Heart left ventricle (tissue), 16 donors: ENCODE measurements at regions not wholly inside any gene's neighbourhood (a gene's known extent, or its start where the extent isn't known, plus 50 kb on each side); places are given as distances from the start of the nearest gene placed in this dataset.

Experiments
- ATAC-seq, 4 donors: fragments of 200-7000 bp; cut with Tn5 transposase; one replicate each; pipeline ENCODE4 v1.9.1; 2020 to 2022; ENCODE audit warnings: moderate library complexity in 4 of 4, mild to moderate bottlenecking in 3 of 4, moderate number of reproducible peaks in 1 of 4
- DNase-seq, 5 donors: peaks; one replicate each; pipeline ENCODE4 v3.0.0-alpha.2; 2020
- H3K27ac ChIP-seq, 12 donors: fragments of 200-600 bp; sonication (generic) in 4 of 12; one replicate each; pipeline versions ENCODE4 v1.5.0 to v1.8.0; 2016 to 2022; ENCODE audit warnings: mild to moderate bottlenecking in 2 of 12
- H3K27me3 ChIP-seq, 9 donors: fragments of 200-600 bp; sonication (generic) in 2 of 9; one replicate each; pipeline versions ENCODE4 v1.5.1 to v1.8.0; 2016 to 2022; ENCODE audit warnings: mild to moderate bottlenecking in 3 of 9
- H3K36me3 ChIP-seq, 9 donors: fragments of 200-600 bp; sonication (generic) in 2 of 9; one replicate each; pipeline versions ENCODE4 v1.5.0 to v1.8.0; 2018 to 2022; ENCODE audit warnings: mild to moderate bottlenecking in 2 of 9
- H3K4me1 ChIP-seq, 12 donors: fragments of 200-600 bp; sonication (generic) in 4 of 12; one replicate each; pipeline versions ENCODE4 v1.5.0 to v1.8.0; 2016 to 2022; ENCODE audit warnings: mild to moderate bottlenecking in 3 of 12
- H3K4me3 ChIP-seq, 12 donors: fragments of 200-600 bp; sonication (generic) in 4 of 12; one replicate each; pipeline versions ENCODE4 v1.5.0 to v1.8.0; 2017 to 2022; ENCODE audit warnings: mild to moderate bottlenecking in 9 of 12, moderate library complexity in 4 of 12
- H3K9me3 ChIP-seq, 12 donors: fragments of 200-600 bp; sonication (generic) in 4 of 12; one replicate each; pipeline versions ENCODE4 v1.5.0 to v1.8.0; 2016 to 2022; ENCODE audit warnings: mild to moderate bottlenecking in 1 of 12
- CTCF ChIP-seq, 12 donors: fragments of 200-600 bp; sonication (generic) in 4 of 12; IDR thresholded peaks; one replicate each; pipeline versions ENCODE4 v1.5.0 to v1.8.0; 2018 to 2022; ENCODE audit warnings: antibody characterized with exemption in 12 of 12, mild to moderate bottlenecking in 5 of 12
- POLR2A ChIP-seq, 2 donors: fragments of 450-650 bp; IDR thresholded peaks; one replicate each; pipeline ENCODE4 v1.6.1; 2017; ENCODE audit warnings: antibody characterized with exemption in 2 of 2, mild to moderate bottlenecking in 2 of 2, moderate library complexity in 2 of 2
- WGBS, 4 donors: extraction: QIAGEN DNeasy Blood & Tissue Kit in 2 of 4; methylation state at CpG; one replicate each; pipeline versions ENCODE4 v1.1.5 to v1.1.7; 2013 to 2018; 5-methylcytosine and 5-hydroxymethylcytosine counted together
- intact Hi-C, 10 donors: fragments of 100-400 bp; cut with DNase I; formaldehyde crosslinking; loops; one replicate each; pipeline versions ENCODE4 v1.11.1 to v1.14.2; 2022
- donor health status: ischemic (EF 13 %, LVEDD 7.1; RV severe dilation, severe dysfunction).
- donor health status: healthy with polysubstance abuse.
- donor health status: DM: no; HTN: yes; CAD: no.
- donor health status: DM: no; HTN: no; CAD: no.
- donor health status: ischemic (EF 25% LVEDD 6.9; RV normal size, moderate dysfunction).
- donor health status: ischemic (EF 25% LVEDD 5.7; RV mildly dilated, moderate dysfunction).
- donor health status: healthy.
- donor health status: DM: yes; HTN: yes; CAD: no.
- donor health status: ischemic (EF 35%, LVEDD 5.7; RV mildly dilated, moderate dysfunction).
- donor health status: nonischemic (EF 11% LVEDD 7.7; RV severe dilation, severe dysfunction).
- donor health status: DM: yes; HTN: yes; CAD: no.
- donor health status: PGD.
- donor health status: ischemic (EF 29% LVEDD 5.4; RV normal size, mild dysfunction).
- donor health status: nonischemic (EF 23%, LVEDD 6.1; RV moderate dilation, normal function).

- intact Hi-C loops, result no loop called here
- H3K36me3 ChIP-seq, result no peaks in the 10 kb centered on the region
- H3K9me3 ChIP-seq, result peaks cover 0 to 13% (median 0%) of the 10 kb centered on the region in 12 donors
- DNase-seq (no peak), ATAC-seq (no peak)
- no peak overlapping the region for H3K27ac ChIP-seq
- H3K4me3 ChIP-seq, result no peak overlapping the region
- H3K27me3 ChIP-seq, result no peaks in the 10 kb centered on the region
- 94 to 100% (median 97%) methylated on average over 2 of the region's 2 CpGs for WGBS, 4 donors
- no peaks in the 10 kb centered on the region for H3K4me1 ChIP-seq
- no peak for TF ChIP-seq CTCF (IDR thresholded peaks at IDR 0.05)
These were observed 168.5 kb upstream of the RND3 start for GRCh38 chr2:150656002-150656401.

DNA sequence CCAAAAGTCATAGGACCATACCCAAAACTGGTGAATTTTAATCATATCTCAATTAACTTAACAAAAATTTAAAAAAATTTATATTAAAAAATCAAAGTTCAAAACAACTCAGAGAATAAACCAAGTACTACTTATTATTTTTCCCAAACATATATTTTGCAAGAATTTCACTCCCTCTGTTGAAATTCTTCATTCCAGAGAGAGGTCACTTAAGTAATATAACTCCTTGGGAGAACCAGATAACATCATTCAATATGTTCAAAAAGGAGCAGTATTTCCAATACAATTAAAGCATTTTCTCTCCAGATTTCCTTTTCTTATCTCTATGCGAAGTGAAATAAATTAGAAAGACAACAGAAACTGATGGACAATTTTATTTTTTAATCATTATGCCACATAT is 165.9 kb upstream of the RND3 start:
- ATAC-seq, result no peak
- intact Hi-C loops, result no loop called here
- H3K4me1 ChIP-seq, result no peaks in the 10 kb centered on the region
- no peaks in the 10 kb centered on the region for H3K36me3 ChIP-seq
- TF ChIP-seq POLR2A (IDR thresholded peaks at IDR 0.05), result no peak
- no peak for TF ChIP-seq CTCF (IDR thresholded peaks at IDR 0.05)
- no peak overlapping the region for H3K4me3 ChIP-seq
- no peak overlapping the region for H3K27ac ChIP-seq
- peaks cover 0 to 10% (median 0%) of the 10 kb centered on the region in 12 donors for H3K9me3 ChIP-seq
- 82 to 91% (median 86%) methylated on average over 1 of the region's 1 CpG for WGBS, 4 donors
- no peak for DNase-seq
- no peaks in the 10 kb centered on the region for H3K27me3 ChIP-seq

- DNase-seq (no peak), ATAC-seq (no peak)
- no peak for TF ChIP-seq POLR2A (IDR thresholded peaks at IDR 0.05)
- no peak for TF ChIP-seq CTCF (IDR thresholded peaks at IDR 0.05)
- H3K4me1 ChIP-seq, result no peaks in the 10 kb centered on the region
- intact Hi-C loops, result no loop called here
- H3K36me3 ChIP-seq, result no peaks in the 10 kb centered on the region
- no peaks in the 10 kb centered on the region for H3K9me3 ChIP-seq
- 86 to 90% (median 87%) methylated on average over 5 of the region's 5 CpGs for WGBS, 4 donors
- H3K27ac ChIP-seq, result no peak overlapping the region
- no peak overlapping the region for H3K4me3 ChIP-seq
- H3K27me3 ChIP-seq, result no peaks in the 10 kb centered on the region
These were observed 160.5 kb upstream of the RND3 start for GRCh38 chr2:150647943-150648342.

- no peak for TF ChIP-seq POLR2A (IDR thresholded peaks at IDR 0.05)
- TF ChIP-seq CTCF (IDR thresholded peaks at IDR 0.05), result no peak
- no peak overlapping the region for H3K27ac ChIP-seq
- WGBS, 4 donors, result 87 to 95% (median 89%) methylated on average over 4 of the region's 4 CpGs
- H3K4me3 ChIP-seq, result no peak overlapping the region
- H3K36me3 ChIP-seq, result no peaks in the 10 kb centered on the region
- no peak for DNase-seq
- no peaks in the 10 kb centered on the region for H3K9me3 ChIP-seq
- intact Hi-C loops, result no loop called here
- no peaks in the 10 kb centered on the region for H3K27me3 ChIP-seq
- H3K4me1 ChIP-seq, result no peaks in the 10 kb centered on the region
- no peak for ATAC-seq
These were observed 159.3 kb upstream of the RND3 start for GRCh38 chr2:150646746-150647145.
